SW480 (cell line): ENCODE measurements at regions not wholly inside any gene's neighbourhood (a gene's known extent, or its start where the extent isn't known, plus 50 kb on each side); places are given as distances from the start of the nearest gene placed in this dataset.
"Not testable (repeated sequence)": the region's sequence is repeated elsewhere in the genome, so short reads cannot be mapped to it uniquely, and the experiment has no call there.

Experiments used
- DNase-seq: peaks from one replicate; pipeline ENCODE4 v3.0.0-alpha.2; 2016; ENCODE audit warnings: low spot score

DNA sequence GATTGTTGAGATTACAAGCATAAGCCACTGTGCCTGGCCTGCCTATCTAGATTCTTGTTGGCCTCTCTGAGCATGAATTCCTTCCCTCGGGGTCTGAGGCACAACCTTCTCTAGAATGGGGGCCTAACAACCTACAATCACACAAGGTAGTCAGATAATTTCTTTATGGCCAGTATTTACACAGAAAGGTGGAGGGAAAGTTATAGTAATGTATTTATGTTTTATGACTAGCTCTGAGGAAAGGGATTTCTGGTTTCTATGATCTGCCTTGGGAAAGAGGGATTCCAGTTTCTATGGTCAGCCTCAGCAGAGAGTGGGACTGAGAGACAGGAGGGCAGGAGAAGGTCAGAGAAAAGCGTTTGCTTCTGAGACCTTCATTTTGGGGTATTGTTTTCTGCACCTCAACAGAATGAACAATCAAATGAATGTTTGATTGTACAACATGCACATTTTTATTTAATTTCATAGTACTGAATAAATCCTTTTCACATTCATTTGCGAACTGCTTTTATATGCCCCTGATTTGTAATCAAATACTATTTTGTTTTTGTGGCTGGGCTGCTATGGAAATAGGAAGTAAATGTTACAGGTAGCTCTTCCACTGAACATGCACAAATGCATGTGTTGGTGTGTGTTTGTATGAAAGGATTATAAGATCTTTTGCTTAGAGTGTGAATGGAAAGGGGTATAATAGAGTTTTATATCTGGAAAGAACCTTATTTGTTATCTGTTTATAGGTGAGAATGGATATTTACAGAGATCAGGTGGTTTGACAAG is 499.7 kb upstream of the RGS6 start:
- no peak for DNase-seq

GRCh38 chr14:71433303-71433702 is 498.9 kb upstream of the RGS6 start:
- DNase-seq = no peak

DNA sequence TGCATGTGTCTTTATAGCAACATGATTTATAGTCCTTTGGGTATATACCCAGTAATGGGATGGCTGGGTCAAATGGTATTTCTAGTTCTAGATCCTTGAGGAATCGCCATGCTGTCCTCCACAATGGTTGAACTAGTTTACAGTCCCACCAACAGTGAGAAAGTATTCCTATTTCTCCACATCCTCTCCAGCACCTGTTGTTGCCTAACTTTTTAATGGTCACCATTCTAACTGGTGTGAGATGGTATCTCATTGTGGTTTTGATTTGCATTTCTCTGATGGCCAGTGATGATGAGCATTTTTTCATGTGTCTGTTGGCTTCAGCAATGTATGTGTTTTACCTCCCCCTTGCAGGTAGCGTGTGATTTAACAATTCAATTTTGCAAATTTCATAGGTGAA is 496.6 kb upstream of the RGS6 start:
- DNase-seq = not testable (repeated sequence)

DNA sequence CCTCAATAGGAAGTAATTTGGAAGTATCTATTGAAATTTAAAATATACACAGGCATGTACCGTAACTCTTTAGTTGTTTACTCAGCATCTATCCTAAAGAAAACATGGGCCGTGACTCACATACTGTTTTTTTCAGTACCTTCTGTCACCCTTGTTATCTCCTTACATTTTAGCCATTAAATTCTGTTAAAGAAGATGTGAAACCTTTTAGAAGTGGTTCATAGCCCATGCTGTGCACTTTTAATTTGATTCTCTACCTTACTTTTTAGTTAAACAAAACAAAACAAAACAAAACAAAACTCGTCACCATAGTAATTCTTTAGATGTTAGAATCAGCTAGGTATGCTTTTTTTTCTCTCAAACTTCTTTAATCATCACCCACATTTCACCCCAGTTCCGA is 494.4 kb upstream of the RGS6 start:
- no peak for DNase-seq

DNA sequence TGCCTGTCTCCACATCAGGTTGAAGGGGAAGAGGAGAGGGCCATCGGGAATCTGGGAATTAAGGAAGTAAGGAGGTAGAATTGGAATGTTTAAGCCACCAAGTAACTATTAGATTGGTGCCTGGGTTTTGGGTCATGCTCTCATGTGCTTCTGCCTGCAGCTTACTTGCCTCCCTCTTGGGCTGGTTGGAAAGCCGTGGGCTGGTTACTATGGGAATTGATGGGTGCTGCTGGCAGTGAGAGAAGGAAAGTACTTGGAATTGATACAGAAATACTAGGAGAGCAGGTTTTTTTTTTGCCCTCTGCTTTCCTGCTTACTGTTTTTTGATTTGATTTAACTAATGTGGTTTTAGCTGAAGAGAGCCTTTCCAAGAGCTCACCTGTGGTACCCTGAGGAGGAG is 493.5 kb upstream of the RGS6 start:
- DNase-seq = no peak

DNA sequence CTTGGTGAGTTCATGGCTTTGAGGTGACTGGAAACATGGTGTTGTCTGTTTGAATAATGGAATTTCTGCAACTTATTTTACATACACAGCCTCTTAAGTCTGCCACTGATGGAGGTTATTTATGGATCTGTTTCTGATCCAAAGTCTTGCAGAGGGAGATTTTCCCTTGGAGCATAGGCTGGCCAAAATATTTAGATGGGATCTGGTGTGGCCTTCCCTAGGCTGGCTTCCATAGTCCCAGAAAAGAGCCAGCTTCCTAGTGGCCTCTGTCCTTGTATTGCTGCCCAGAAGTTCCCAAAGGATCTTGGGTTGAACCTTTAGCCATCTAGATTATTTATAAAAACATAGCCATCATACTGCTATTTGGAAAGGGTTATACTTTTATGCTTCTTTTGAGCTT is 491.1 kb upstream of the RGS6 start:
- no peak for DNase-seq

DNA sequence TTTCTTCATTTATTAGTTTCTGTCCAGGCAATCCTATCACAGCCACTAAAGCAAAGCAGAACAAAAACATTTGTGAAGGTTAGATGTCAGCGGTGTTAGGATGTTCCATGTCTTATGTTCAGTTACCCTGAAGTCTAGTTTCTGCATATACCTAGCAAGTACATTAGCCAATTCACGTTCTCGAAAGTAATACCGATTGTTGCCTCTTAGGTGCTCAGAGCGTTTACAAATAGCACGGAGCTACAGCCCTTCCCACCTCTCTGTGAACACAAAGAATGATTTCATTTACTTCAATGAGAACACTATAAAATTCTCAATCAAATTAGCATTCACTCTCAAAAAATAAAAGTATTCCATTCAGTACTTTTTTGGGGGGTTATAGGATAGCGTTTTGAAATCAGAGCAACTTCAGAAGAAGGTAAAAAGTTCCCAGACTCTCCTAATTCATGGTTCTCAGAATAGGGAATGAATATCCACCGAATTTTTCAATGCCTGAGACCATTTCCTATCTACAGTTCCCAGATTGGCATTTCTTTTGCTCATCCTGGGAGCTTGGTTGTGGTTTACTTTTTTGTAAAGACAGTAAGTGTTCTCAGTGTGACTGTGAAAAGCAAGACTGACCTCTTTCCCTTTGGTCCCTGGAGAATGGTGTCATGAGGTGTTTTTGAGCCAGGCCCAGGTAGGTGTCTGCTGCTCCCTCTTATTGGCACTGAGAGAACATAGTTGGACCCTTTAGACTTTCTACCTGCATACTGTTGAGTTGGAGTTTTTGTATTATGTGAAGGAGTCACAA is 488.0 kb upstream of the RGS6 start:
- DNase-seq = no peak

DNA sequence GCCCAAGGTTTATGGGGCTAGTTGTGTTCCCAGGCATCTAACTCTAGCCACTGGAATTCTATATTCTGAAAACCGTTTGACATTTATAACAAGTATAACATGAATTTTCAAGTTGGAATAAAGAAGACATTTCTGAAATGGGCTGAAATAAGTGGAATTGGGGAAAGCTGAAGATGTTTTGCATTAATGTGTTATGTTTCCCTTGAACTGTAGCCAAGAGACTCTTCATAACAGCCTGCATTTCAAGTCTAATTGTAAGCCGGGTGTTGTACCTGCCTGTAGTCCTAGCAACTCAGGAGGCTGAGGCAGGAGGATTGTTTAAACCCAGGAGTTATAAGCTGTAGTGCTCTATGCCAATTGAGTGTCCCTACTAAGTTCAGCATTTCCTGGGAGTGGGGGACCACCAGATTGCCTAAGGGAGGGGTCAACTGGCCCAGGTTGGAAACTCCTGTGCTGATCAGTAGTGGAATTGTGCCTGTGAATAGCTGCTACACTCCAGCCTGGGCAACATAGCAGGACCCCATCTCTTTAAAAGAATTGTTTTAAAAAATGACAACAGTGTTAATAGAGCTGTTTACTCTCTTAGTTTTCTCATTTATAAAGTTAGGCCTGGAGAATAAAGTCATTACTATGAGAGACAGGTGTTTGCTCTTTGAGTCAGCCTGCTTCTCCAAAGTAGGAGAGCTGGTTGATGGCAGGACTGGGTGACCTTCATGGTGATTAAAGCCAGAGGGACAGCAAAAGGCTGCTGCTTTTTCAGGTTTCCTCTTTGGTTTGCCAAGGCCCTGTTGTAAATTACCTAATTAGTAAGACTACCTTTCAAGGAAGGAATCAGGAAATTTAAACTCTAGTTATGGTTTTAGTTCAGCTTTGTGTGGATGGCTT is 483.6 kb upstream of the RGS6 start:
- DNase-seq = no peak

- no peak for DNase-seq
These were observed 482.7 kb upstream of the RGS6 start for GRCh38 chr14:71449316-71450055.

DNA sequence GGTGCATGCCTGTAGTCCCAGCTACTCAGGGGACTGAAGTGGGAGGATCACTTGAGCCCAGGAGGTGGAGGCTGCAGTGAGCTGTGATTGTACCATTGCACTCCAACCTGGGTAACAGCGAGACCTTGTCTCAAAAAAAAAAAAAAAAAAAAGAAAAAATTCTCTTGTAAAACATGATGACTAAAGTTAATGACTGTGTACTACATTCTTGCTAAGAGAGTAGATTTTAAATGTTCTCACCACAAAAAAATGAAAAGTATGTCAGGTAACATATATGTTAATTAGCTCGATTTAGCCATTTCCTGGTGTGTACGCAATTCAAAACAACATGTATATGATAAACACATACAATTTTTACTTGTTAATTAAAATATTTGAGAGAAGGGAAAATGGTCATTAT is 480.7 kb upstream of the RGS6 start:
- DNase-seq = no peak

DNA sequence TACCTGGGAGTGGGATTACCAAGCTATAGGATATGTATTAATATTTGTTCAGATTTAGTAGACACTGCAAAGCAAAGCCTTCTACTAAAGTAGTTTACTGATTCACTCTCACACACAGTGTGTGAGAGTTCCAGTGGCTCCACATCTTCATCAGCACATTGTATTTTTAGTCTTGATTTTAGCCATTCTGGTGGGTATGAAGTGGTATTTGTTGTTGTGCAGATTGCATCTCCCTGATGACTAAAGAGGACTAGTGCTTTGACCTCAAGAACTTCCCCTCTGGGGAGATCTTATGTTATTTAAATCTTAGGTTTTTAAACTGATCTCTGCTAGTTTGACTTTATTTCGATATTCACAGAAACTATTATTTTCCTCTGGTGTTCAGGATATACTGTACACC is 479.7 kb upstream of the RGS6 start:
- DNase-seq = no peak

DNA sequence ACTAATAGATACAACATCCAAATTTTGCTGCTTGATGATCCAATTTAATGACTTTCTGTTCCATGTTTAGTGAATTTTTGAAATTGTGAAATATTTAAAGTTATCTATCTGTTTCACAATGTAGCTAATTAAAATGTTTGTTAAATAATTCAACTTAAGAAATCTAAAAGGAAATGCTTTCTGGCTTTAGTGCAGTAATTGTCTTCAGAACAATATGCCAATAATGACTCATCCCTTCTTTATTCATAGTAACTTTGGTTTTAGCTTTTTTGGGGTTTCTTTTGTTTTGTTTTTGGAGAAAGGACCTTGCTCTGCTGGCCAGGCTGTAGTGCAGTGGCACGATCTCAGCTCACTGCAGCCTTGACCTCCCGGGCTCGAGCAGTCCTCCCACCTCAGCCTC is 479.2 kb upstream of the RGS6 start:
- no peak for DNase-seq

GRCh38 chr14:71454010-71454409 is 478.2 kb upstream of the RGS6 start:
- no peak for DNase-seq

DNA sequence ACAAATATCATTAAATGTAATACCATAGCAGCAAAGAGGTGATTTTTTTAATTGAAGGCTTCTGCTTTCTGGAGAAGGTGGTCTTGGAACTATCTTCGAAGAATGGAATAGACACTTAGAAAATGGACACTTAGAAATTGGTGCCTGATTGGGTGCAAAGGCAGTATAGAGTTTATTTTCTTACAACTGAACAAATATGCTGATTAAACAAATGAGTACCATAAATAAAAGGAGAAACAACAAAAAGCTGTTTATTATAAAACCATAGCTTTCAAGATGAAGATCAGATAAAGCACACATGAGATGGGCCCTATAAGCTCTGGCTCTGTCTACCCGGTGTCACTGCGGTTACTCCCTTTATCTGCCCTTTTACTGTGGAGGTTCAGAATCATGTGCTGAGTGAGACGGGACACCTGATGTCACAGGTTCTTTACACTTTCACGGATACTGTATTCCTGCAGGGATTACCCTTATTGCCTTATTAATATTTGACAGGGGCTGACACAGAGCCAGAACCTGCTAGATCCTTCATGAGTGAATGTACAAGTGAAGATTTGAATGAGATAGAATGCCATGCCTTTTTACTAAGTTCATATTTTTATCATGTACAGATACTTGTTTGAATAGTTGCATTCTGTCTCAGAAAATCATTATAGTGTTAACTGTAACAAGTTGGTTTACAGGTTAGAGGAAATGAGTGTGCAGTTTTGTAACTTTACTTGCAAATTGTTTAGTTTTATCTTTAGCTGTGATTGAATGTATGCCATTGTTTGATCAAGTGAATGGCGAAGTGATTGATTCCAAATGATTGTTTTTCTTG is 477.5 kb upstream of the RGS6 start:
- DNase-seq = no peak

DNA sequence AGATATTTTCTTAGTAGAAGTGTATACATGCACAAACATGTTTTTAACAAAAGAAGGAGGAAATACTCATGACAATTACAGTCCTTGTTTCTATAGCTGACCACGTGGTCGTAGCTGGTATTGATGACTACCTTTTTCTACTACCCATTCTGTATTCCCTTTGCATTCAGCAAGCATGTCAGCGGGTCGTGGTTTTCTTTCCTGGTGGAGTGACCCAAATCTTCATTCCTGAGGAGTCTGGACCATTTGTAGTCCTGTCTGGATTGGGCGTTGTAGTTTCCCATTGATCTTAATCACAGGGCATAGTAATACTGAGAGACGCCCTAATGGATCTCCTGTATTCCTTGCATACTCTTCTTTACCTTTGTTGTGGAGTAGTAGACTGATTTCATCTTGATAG is 472.1 kb upstream of the RGS6 start:
- no peak for DNase-seq

- DNase-seq = not testable (repeated sequence)
These were observed 470.6 kb upstream of the RGS6 start for GRCh38 chr14:71461617-71462016.

DNA sequence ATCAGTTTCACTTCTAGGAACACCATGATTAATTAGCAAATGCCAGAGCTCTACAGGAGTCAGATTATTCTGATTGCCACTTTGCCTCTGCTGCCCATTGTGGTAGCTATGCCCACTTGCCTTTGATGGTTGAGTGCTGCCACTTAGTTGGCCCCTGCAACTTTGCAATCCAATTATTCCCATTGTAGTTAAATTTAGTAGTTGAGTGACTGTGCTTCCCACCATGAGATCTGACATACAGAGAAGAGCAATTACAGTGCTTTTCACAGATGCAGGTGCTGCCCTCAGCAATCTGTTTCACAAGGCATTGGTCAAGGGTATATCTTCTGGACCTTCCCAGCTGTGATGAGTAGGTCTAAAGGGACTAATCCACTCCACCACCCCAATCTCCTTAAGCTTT is 468.4 kb upstream of the RGS6 start:
- DNase-seq = no peak

DNA sequence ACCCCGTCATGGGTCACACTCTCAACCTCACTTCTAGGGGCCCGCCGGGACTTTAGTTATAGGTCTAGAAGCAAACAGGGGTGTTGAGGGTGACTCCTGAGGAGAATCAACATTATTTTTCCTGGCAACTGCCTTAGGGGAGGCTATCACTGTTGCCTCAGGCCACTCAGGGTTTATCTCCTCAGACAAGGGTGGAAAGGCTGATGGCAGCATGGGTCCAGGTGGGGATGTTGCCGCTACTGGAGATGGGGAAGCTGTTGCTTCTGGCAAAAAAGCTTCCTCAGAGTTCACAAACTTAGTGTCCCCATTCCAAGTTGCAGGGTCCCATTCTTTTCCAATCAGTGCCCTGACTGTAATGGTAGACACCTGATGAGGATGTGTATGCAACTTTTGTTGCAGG is 467.4 kb upstream of the RGS6 start:
- DNase-seq = no peak

- DNase-seq = no peak
These were observed 466.9 kb upstream of the RGS6 start for GRCh38 chr14:71465316-71465715.

GRCh38 chr14:71466251-71466650 is 466.0 kb upstream of the RGS6 start:
- DNase-seq = no peak

DNA sequence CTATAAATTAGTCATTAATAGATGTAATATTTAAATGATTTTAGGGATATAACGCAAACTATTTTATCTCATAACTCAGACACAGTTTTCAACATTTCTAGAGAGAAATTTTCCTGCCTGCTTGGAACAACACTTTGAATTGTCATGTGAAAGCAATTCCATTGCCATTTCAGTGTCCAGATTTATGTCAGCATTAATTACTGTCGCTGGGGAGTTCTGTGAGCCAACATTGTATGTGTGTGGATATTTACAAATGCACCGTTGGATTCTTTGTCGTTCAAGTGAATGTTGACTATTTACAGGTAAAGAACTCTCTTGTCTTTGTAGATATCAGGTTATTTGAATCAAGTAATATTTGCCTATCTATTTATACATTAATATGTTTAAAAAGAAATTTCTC is 465.3 kb upstream of the RGS6 start:
- DNase-seq = no peak
